GM12874 (cell line): ENCODE measurements at regions not wholly inside any gene's neighbourhood (a gene's known extent, or its start where the extent isn't known, plus 50 kb on each side); places are given as distances from the start of the nearest gene placed in this dataset.

Source experiments
- CTCF ChIP-seq: IDR thresholded peaks from 2 replicates; pipeline ENCODE4 v1.5.1; 2011; ENCODE audit warnings: low read depth, mild to moderate bottlenecking, control low read depth, low read length, moderate library complexity; ENCODE audit not compliant: insufficient read depth

- TF ChIP-seq CTCF = no peak
These were observed 334.5 kb downstream of the RAB38 start for GRCh38 chr11:87840786-87841185.

- no peak for TF ChIP-seq CTCF
These were observed 343.0 kb downstream of the RAB38 start for GRCh38 chr11:87832211-87832610.

GRCh38 chr11:87820011-87820410 lies 355.2 kb downstream of the RAB38 start:
- TF ChIP-seq CTCF = no peak

GRCh38 chr11:87819151-87819550 lies 356.1 kb downstream of the RAB38 start:
- TF ChIP-seq CTCF = no peak

GRCh38 chr11:87812571-87813365 lies 362.5 kb downstream of the RAB38 start:
- TF ChIP-seq CTCF = no peak

- TF ChIP-seq CTCF = no peak
These were observed 364.8 kb downstream of the RAB38 start for GRCh38 chr11:87810486-87810885.

GRCh38 chr11:87809256-87809655 lies 366.0 kb downstream of the RAB38 start:
- TF ChIP-seq CTCF = no peak
